HT1080 (cell line): ENCODE measurements at regions not wholly inside any gene's neighbourhood (a gene's known extent, or its start where the extent isn't known, plus 50 kb on each side); places are given as distances from the start of the nearest gene placed in this dataset.
A peak's percentile ranks its signal among the peaks of the same experiment; 100 is the strongest.
"Not testable (repeated sequence)": the region's sequence is repeated elsewhere in the genome, so short reads cannot be mapped to it uniquely, and the experiment has no call there.

Source experiments
- DNase-seq: peaks from one replicate; pipeline ENCODE4 v3.0.0-alpha.2; 2015; ENCODE audit warnings: low read depth

- no peak for DNase-seq
Measured at GRCh38 chr7:108627476-108628051, 57.9 kb downstream of the DNAJB9 start.

- no peak for DNase-seq
Measured at GRCh38 chr7:108628678-108629077, 59.0 kb downstream of the DNAJB9 start.

GRCh38 chr7:108629651-108630400, 60.2 kb downstream of the DNAJB9 start:
- DNase-seq, result no peak

- DNase-seq, result no peak
Measured at GRCh38 chr7:108634036-108634435, 64.4 kb downstream of the DNAJB9 start.

- DNase-seq, result no peak
Measured at GRCh38 chr7:108634535-108634934, 64.9 kb downstream of the DNAJB9 start.

- DNase-seq, result no peak
Measured at GRCh38 chr7:108637049-108637621, 67.5 kb downstream of the DNAJB9 start.

- DNase-seq, result no peak
Measured at GRCh38 chr7:108642126-108642525, 72.5 kb downstream of the DNAJB9 start.

GRCh38 chr7:108643136-108643535, 73.5 kb downstream of the DNAJB9 start:
- no peak for DNase-seq

- no peak for DNase-seq
Measured at GRCh38 chr7:108648989-108649388, 79.3 kb downstream of the DNAJB9 start.

- DNase-seq, result no peak
Measured at GRCh38 chr7:108650467-108650866, 80.8 kb downstream of the DNAJB9 start.

- DNase-seq, result no peak
Measured at GRCh38 chr7:108652886-108653285, 83.2 kb downstream of the DNAJB9 start.

- DNase-seq, result peak; percentile 7
Measured at GRCh38 chr7:108653526-108653925, 83.9 kb downstream of the DNAJB9 start.

- DNase-seq, result not testable (repeated sequence)
Measured at GRCh38 chr7:108657140-108657726, 87.6 kb downstream of the DNAJB9 start.

- DNase-seq, result no peak
Measured at GRCh38 chr7:108659261-108659660, 89.6 kb downstream of the DNAJB9 start.

- DNase-seq, result no peak
Measured at GRCh38 chr7:108659867-108660266, 90.2 kb downstream of the DNAJB9 start.

- DNase-seq, result peak; percentile 29
Measured at GRCh38 chr7:108660465-108660864, 90.8 kb downstream of the DNAJB9 start.

GRCh38 chr7:108662783-108663362, 93.2 kb downstream of the DNAJB9 start:
- no peak for DNase-seq

- no peak for DNase-seq
Measured at GRCh38 chr7:108663701-108664100, 94.0 kb downstream of the DNAJB9 start.

GRCh38 chr7:108667216-108667615, 97.5 kb downstream of the DNAJB9 start:
- DNase-seq, result no peak

- DNase-seq, result no peak
Measured at GRCh38 chr7:108669958-108670357, 100.3 kb downstream of the DNAJB9 start.

- peak; percentile 74 for DNase-seq
Measured at GRCh38 chr7:108673699-108674098, 104.0 kb downstream of the DNAJB9 start.

- peak; percentile 48 for DNase-seq
Measured at GRCh38 chr7:108684629-108685028, 115.0 kb downstream of the DNAJB9 start.
